ENCODE measurements at regions not wholly inside any gene's neighbourhood (a gene's known extent, or its start where the extent isn't known, plus 50 kb on each side); places are given as distances from the start of the nearest gene placed in this dataset.

DNA sequence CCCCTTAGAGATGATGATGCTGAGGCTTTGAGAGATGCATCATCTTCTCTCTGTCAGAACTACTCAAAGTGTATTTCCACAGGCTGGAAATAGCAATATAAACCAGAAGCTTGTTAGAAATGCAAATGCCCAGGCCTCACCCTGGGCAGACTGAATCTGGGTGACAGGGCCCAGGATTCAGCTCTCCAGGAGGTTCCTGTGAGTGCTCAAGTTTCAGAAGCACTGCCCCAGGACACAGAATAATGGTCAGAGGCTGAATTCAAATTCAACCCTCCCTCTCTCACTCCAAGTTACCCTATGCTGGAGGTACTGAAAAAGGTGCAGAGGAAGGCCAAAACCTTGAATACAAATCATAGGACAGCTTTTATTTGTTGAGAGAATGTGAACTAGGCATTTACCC lies 98.5 kb upstream of the NGF start:
- H3K4me1 ChIP-seq (ENCODE audit: insufficient read depth, low read length, severe bottlenecking) = no peaks in the 10 kb centered on the region
- H3K79me2 ChIP-seq (ENCODE audit: insufficient read depth, low read length) = no peaks in the 10 kb centered on the region
- H3K9me2 ChIP-seq (ENCODE audit: low read depth, low read length) = no peaks in the 10 kb centered on the region
- no peaks in the 10 kb centered on the region for H3K36me3 ChIP-seq (ENCODE audit: insufficient read depth, low read length)
- no peak overlapping the region for H3K4me3 ChIP-seq (ENCODE audit: low read depth, low read length, poor library complexity, severe bottlenecking)
- no peak overlapping the region for H3K27ac ChIP-seq (ENCODE audit: low read depth, low read length, poor library complexity, severe bottlenecking)
- TF ChIP-seq, protein P1, sequence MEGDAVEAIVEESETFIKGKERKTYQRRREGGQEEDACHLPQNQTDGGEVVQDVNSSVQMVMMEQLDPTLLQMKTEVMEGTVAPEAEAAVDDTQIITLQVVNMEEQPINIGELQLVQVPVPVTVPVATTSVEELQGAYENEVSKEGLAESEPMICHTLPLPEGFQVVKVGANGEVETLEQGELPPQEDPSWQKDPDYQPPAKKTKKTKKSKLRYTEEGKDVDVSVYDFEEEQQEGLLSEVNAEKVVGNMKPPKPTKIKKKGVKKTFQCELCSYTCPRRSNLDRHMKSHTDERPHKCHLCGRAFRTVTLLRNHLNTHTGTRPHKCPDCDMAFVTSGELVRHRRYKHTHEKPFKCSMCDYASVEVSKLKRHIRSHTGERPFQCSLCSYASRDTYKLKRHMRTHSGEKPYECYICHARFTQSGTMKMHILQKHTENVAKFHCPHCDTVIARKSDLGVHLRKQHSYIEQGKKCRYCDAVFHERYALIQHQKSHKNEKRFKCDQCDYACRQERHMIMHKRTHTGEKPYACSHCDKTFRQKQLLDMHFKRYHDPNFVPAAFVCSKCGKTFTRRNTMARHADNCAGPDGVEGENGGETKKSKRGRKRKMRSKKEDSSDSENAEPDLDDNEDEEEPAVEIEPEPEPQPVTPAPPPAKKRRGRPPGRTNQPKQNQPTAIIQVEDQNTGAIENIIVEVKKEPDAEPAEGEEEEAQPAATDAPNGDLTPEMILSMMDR (IDR thresholded peaks at IDR 0.05; ENCODE audit: low read length) = no peak
- TF ChIP-seq EZH2 (IDR thresholded peaks at IDR 0.05; ENCODE audit: borderline replicate concordance, low read length) = no peak
- no peak overlapping the region for H2AFZ ChIP-seq (ENCODE audit: low read length)
- H3K9ac ChIP-seq (ENCODE audit: low read length) = no peak overlapping the region
- no peaks in the 10 kb centered on the region for H3K27me3 ChIP-seq (ENCODE audit: insufficient read depth, low read length)
- no peaks in the 10 kb centered on the region for H3F3A ChIP-seq (ENCODE audit: insufficient read depth, low read length)
- no peaks in the 10 kb centered on the region for H3K9me3 ChIP-seq (ENCODE audit: low read length)
- H4K20me1 ChIP-seq (ENCODE audit: insufficient read depth, low read length) = no peaks in the 10 kb centered on the region
- H3K4me2 ChIP-seq (ENCODE audit: low read length) = no peak overlapping the region

DNA sequence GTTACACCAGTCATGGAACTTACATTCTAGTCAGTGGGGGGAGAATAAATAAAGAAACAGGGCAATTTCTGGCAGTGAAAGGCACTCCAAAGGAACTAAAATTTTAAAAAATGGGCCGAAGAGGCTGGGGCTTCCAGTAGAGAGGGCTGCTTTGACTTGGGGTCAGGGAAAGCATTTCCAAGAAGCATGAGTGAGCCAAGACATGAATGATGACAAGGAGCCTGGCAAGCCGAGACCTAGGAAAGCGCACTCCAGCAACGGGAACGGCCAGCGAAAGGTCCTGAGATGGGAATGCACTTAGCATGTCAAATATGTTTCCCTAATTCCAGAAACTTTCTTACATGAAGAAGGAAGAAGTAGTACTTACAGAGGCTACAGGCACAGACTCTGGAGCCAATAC lies 95.4 kb upstream of the NGF start:
- H3K9me3 ChIP-seq (ENCODE audit: low read length) = no peaks in the 10 kb centered on the region
- H3F3A ChIP-seq (ENCODE audit: insufficient read depth, low read length) = no peaks in the 10 kb centered on the region
- no peak overlapping the region for H2AFZ ChIP-seq (ENCODE audit: low read length)
- no peak overlapping the region for H3K27ac ChIP-seq (ENCODE audit: low read depth, low read length, poor library complexity, severe bottlenecking)
- no peaks in the 10 kb centered on the region for H3K79me2 ChIP-seq (ENCODE audit: insufficient read depth, low read length)
- TF ChIP-seq, protein P1 (IDR thresholded peaks at IDR 0.05; ENCODE audit: low read length) = no peak
- no peak for TF ChIP-seq EZH2 (IDR thresholded peaks at IDR 0.05; ENCODE audit: borderline replicate concordance, low read length)
- no peaks in the 10 kb centered on the region for H3K27me3 ChIP-seq (ENCODE audit: insufficient read depth, low read length)
- no peaks in the 10 kb centered on the region for H3K4me1 ChIP-seq (ENCODE audit: insufficient read depth, low read length, severe bottlenecking)
- no peak overlapping the region for H3K4me3 ChIP-seq (ENCODE audit: low read depth, low read length, poor library complexity, severe bottlenecking)
- no peak overlapping the region for H3K4me2 ChIP-seq (ENCODE audit: low read length)
- no peaks in the 10 kb centered on the region for H3K9me2 ChIP-seq (ENCODE audit: low read depth, low read length)
- H3K9ac ChIP-seq (ENCODE audit: low read length) = no peak overlapping the region
- no peaks in the 10 kb centered on the region for H3K36me3 ChIP-seq (ENCODE audit: insufficient read depth, low read length)
- H4K20me1 ChIP-seq (ENCODE audit: insufficient read depth, low read length) = no peaks in the 10 kb centered on the region

DNA sequence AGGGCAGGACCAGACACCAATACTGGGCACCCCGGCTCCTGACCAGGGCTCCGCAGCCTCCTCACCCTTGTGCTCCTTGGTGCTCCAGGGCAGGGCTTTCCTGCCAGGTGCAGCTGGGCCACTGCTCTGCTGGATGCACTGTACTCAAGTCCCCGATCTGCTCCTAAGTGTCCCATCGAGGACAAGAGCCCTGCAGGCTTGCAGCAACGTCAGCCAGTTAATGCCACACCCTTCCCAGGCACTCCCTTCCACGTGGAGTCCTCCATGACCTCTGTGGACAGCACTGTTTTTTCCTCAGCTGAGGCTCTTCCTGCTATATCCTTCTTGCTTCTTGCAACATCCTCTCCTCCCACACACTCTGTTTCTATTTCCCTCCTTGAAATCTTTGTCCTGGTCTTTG lies 94.0 kb upstream of the NGF start:
- no peaks in the 10 kb centered on the region for H3K9me3 ChIP-seq (ENCODE audit: low read length)
- TF ChIP-seq, protein P1 (IDR thresholded peaks at IDR 0.05; ENCODE audit: low read length) = no peak
- no peak for TF ChIP-seq EZH2 (IDR thresholded peaks at IDR 0.05; ENCODE audit: borderline replicate concordance, low read length)
- H3K36me3 ChIP-seq (ENCODE audit: insufficient read depth, low read length) = no peaks in the 10 kb centered on the region
- no peak overlapping the region for H3K4me2 ChIP-seq (ENCODE audit: low read length)
- H3K27ac ChIP-seq (ENCODE audit: low read depth, low read length, poor library complexity, severe bottlenecking) = no peak overlapping the region
- H3K9ac ChIP-seq (ENCODE audit: low read length) = no peak overlapping the region
- no peaks in the 10 kb centered on the region for H4K20me1 ChIP-seq (ENCODE audit: insufficient read depth, low read length)
- no peaks in the 10 kb centered on the region for H3K4me1 ChIP-seq (ENCODE audit: insufficient read depth, low read length, severe bottlenecking)
- no peaks in the 10 kb centered on the region for H3K27me3 ChIP-seq (ENCODE audit: insufficient read depth, low read length)
- no peaks in the 10 kb centered on the region for H3K9me2 ChIP-seq (ENCODE audit: low read depth, low read length)
- no peak overlapping the region for H2AFZ ChIP-seq (ENCODE audit: low read length)
- no peak overlapping the region for H3K4me3 ChIP-seq (ENCODE audit: low read depth, low read length, poor library complexity, severe bottlenecking)
- H3K79me2 ChIP-seq (ENCODE audit: insufficient read depth, low read length) = no peaks in the 10 kb centered on the region
- no peaks in the 10 kb centered on the region for H3F3A ChIP-seq (ENCODE audit: insufficient read depth, low read length)

Data from OCI-LY1 (cell line).